ENCODE measurements at regions not wholly inside any gene's neighbourhood (a gene's known extent, or its start where the extent isn't known, plus 50 kb on each side); places are given as distances from the start of the nearest gene placed in this dataset.
"Not testable (repeated sequence)": the region's sequence is repeated elsewhere in the genome, so short reads cannot be mapped to it uniquely, and the experiment has no call there.

- H3K27me3 Mint-ChIP-seq; H3K9me3 Mint-ChIP-seq; H3K36me3 Mint-ChIP-seq (ENCODE audit: low read depth); intact Hi-C loops (cut with micrococcal nuclease); H3K27ac Mint-ChIP-seq; H3K4me3 Mint-ChIP-seq; H3K4me1 Mint-ChIP-seq (ENCODE audit: low read depth): not testable (repeated sequence)
Measured at GRCh38 chr6:71360556-71361335, 72.1 kb downstream of the OGFRL1 start.

- intact Hi-C loops (cut with micrococcal nuclease): no loop called here
- Mint-ChIP-seq H3K4me1 (ENCODE audit: low read depth) (peaks cover 7% of the 10 kb centered on the region), H3K4me3 (no peak overlapping the region), H3K27me3 (no peaks in the 10 kb centered on the region), H3K36me3 (ENCODE audit: low read depth) (no peaks in the 10 kb centered on the region), H3K9me3 (no peaks in the 10 kb centered on the region), H3K27ac (no peak overlapping the region)
Measured at GRCh38 chr6:71364889-71365542, 76.4 kb downstream of the OGFRL1 start.

- no peak overlapping the region for H3K27ac Mint-ChIP-seq
- no peaks in the 10 kb centered on the region for H3K9me3 Mint-ChIP-seq
- H3K4me3 Mint-ChIP-seq: no peak overlapping the region
- H3K4me1 Mint-ChIP-seq (ENCODE audit: low read depth): peaks cover 7% of the 10 kb centered on the region
- H3K36me3 Mint-ChIP-seq (ENCODE audit: low read depth): no peaks in the 10 kb centered on the region
- H3K27me3 Mint-ChIP-seq: no peaks in the 10 kb centered on the region
- intact Hi-C loops (cut with micrococcal nuclease): no loop called here
Measured at GRCh38 chr6:71367756-71368155, 79.1 kb downstream of the OGFRL1 start.

GRCh38 chr6:71368284-71368683 lies 79.7 kb downstream of the OGFRL1 start:
- Mint-ChIP-seq H3K27me3 (no peaks in the 10 kb centered on the region), H3K27ac (no peak overlapping the region), H3K4me3 (no peak overlapping the region), H3K9me3 (no peaks in the 10 kb centered on the region), H3K4me1 (ENCODE audit: low read depth) (peaks cover 7% of the 10 kb centered on the region), H3K36me3 (ENCODE audit: low read depth) (no peaks in the 10 kb centered on the region)
- intact Hi-C loops (cut with micrococcal nuclease): no loop called here

GRCh38 chr6:71371559-71371958 lies 82.9 kb downstream of the OGFRL1 start:
- Mint-ChIP-seq H3K4me1 (ENCODE audit: low read depth) (peaks cover 3% of the 10 kb centered on the region), H3K27me3 (no peaks in the 10 kb centered on the region), H3K9me3 (no peaks in the 10 kb centered on the region), H3K36me3 (ENCODE audit: low read depth) (no peaks in the 10 kb centered on the region), H3K4me3 (no peak overlapping the region), H3K27ac (no peak overlapping the region)
- intact Hi-C loops (cut with micrococcal nuclease): no loop called here

- no peaks in the 10 kb centered on the region for H3K36me3 Mint-ChIP-seq (ENCODE audit: low read depth)
- H3K27me3 Mint-ChIP-seq: no peaks in the 10 kb centered on the region
- H3K27ac Mint-ChIP-seq: no peak overlapping the region
- H3K4me3 Mint-ChIP-seq: no peak overlapping the region
- no peaks in the 10 kb centered on the region for H3K9me3 Mint-ChIP-seq
- H3K4me1 Mint-ChIP-seq (ENCODE audit: low read depth): no peaks in the 10 kb centered on the region
- intact Hi-C loops (cut with micrococcal nuclease): no loop called here
Measured at GRCh38 chr6:71373943-71374342, 85.3 kb downstream of the OGFRL1 start.

- Mint-ChIP-seq H3K27me3 (peaks cover 3% of the 10 kb centered on the region), H3K4me3 (no peak overlapping the region), H3K36me3 (ENCODE audit: low read depth) (no peaks in the 10 kb centered on the region), H3K27ac (no peak overlapping the region), H3K9me3 (no peaks in the 10 kb centered on the region), H3K4me1 (ENCODE audit: low read depth) (no peaks in the 10 kb centered on the region)
- intact Hi-C loops (cut with micrococcal nuclease): no loop called here
Measured at GRCh38 chr6:71375676-71376075, 87.1 kb downstream of the OGFRL1 start.

- no peaks in the 10 kb centered on the region for H3K4me1 Mint-ChIP-seq (ENCODE audit: low read depth)
- no peaks in the 10 kb centered on the region for H3K9me3 Mint-ChIP-seq
- intact Hi-C loops (cut with micrococcal nuclease): no loop called here
- no peak overlapping the region for H3K4me3 Mint-ChIP-seq
- H3K27me3 Mint-ChIP-seq: peaks cover 3% of the 10 kb centered on the region
- no peak overlapping the region for H3K27ac Mint-ChIP-seq
- no peaks in the 10 kb centered on the region for H3K36me3 Mint-ChIP-seq (ENCODE audit: low read depth)
Measured at GRCh38 chr6:71376830-71377229, 88.2 kb downstream of the OGFRL1 start.

- Mint-ChIP-seq H3K4me3 (no peak overlapping the region), H3K27ac (no peak overlapping the region)
- intact Hi-C loops (cut with micrococcal nuclease): no loop called here
Measured at GRCh38 chr6:71383476-71383875, 94.9 kb downstream of the OGFRL1 start.

GRCh38 chr6:71383901-71384489 lies 95.4 kb downstream of the OGFRL1 start:
- Mint-ChIP-seq H3K4me1 (ENCODE audit: low read depth) (no peaks in the 10 kb centered on the region), H3K27me3 (peaks cover 3% of the 10 kb centered on the region), H3K4me3 (no peak overlapping the region), H3K36me3 (ENCODE audit: low read depth) (no peaks in the 10 kb centered on the region), H3K9me3 (no peaks in the 10 kb centered on the region), H3K27ac (no peak overlapping the region)
- intact Hi-C loops (cut with micrococcal nuclease): loop anchor here (1.0 kb wide), 1 partner anchor 126 kb away; no protein-coding TSS in a partner anchor

More at GRCh38 chr6:71383476-71383875, 94.9 kb downstream of the OGFRL1 start:
- Mint-ChIP-seq H3K9me3 (no peaks in the 10 kb centered on the region), H3K36me3 (ENCODE audit: low read depth) (no peaks in the 10 kb centered on the region), H3K27me3 (peaks cover 3% of the 10 kb centered on the region), H3K4me1 (ENCODE audit: low read depth) (no peaks in the 10 kb centered on the region)

GRCh38 chr6:71385111-71385822 lies 96.7 kb downstream of the OGFRL1 start:
- Mint-ChIP-seq H3K9me3 (no peaks in the 10 kb centered on the region), H3K36me3 (ENCODE audit: low read depth) (no peaks in the 10 kb centered on the region), H3K4me3 (no peak overlapping the region), H3K4me1 (ENCODE audit: low read depth) (no peaks in the 10 kb centered on the region), H3K27ac (no peak overlapping the region), H3K27me3 (peaks cover 4% of the 10 kb centered on the region)
- intact Hi-C loops (cut with micrococcal nuclease): loop anchor here (1.0 kb wide), 1 partner anchor 699 kb away; no protein-coding TSS in a partner anchor

GRCh38 chr6:71386215-71386614 lies 97.6 kb downstream of the OGFRL1 start:
- Mint-ChIP-seq H3K27me3 (peaks cover 2% of the 10 kb centered on the region), H3K4me3 (no peak overlapping the region), H3K27ac (no peak overlapping the region), H3K4me1 (ENCODE audit: low read depth) (no peaks in the 10 kb centered on the region), H3K9me3 (no peaks in the 10 kb centered on the region), H3K36me3 (ENCODE audit: low read depth) (no peaks in the 10 kb centered on the region)
- intact Hi-C loops (cut with micrococcal nuclease): no loop called here

GRCh38 chr6:71387179-71387578 lies 98.6 kb downstream of the OGFRL1 start:
- Mint-ChIP-seq H3K36me3 (ENCODE audit: low read depth) (no peaks in the 10 kb centered on the region), H3K27ac (no peak overlapping the region), H3K4me3 (no peak overlapping the region), H3K4me1 (ENCODE audit: low read depth) (no peaks in the 10 kb centered on the region), H3K27me3 (peaks cover 7% of the 10 kb centered on the region), H3K9me3 (no peaks in the 10 kb centered on the region)
- intact Hi-C loops (cut with micrococcal nuclease): no loop called here
